Right lobe of liver (tissue), 4 donors: ENCODE measurements at regions not wholly inside any gene's neighbourhood (a gene's known extent, or its start where the extent isn't known, plus 50 kb on each side); places are given as distances from the start of the nearest gene placed in this dataset.

Experiments used
- POLR2A ChIP-seq: fragments of 450-650 bp; IDR thresholded peaks from one replicate; pipeline ENCODE4 v1.6.1; 2017; ENCODE audit warnings: antibody characterized with exemption, mild to moderate bottlenecking
- TF ChIP-seq, protein P1 (sequence below), 4 donors: fragments of 200-600 bp in 3 of 4; fragments of 450-650 bp in 1 of 4; IDR thresholded peaks; one replicate each; pipeline versions ENCODE4 v1.5.1 to v1.8.0; 2016 to 2022; ENCODE audit warnings: antibody characterized with exemption in 4 of 4, mild to moderate bottlenecking in 2 of 4
- donor health status: DM: no; HTN: no; CAD: no.
- donor health status: DM: no; HTN: no; CAD: no.
- donor health status: DM: no; HTN: yes; CAD: no.

DNA sequence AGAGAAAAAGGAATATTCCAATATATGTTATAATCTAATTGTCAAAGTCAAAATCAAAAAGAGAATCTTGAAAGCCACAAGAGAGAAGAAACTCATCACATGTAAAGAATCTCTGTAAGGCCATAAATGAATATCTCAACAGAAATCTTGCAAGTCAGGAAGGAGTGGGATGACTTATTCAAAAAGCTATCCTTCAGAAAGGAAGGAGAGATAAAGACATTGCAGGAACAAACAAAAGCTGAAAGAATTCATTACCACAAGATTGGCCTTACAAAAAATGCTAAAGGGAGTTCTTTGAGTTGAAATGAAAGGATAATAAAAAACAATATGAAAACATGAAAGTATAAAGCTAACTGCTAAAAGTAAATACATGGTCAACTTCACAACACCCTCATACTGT lies 286.8 kb downstream of the LRIG3 start:
- TF ChIP-seq, protein P1, sequence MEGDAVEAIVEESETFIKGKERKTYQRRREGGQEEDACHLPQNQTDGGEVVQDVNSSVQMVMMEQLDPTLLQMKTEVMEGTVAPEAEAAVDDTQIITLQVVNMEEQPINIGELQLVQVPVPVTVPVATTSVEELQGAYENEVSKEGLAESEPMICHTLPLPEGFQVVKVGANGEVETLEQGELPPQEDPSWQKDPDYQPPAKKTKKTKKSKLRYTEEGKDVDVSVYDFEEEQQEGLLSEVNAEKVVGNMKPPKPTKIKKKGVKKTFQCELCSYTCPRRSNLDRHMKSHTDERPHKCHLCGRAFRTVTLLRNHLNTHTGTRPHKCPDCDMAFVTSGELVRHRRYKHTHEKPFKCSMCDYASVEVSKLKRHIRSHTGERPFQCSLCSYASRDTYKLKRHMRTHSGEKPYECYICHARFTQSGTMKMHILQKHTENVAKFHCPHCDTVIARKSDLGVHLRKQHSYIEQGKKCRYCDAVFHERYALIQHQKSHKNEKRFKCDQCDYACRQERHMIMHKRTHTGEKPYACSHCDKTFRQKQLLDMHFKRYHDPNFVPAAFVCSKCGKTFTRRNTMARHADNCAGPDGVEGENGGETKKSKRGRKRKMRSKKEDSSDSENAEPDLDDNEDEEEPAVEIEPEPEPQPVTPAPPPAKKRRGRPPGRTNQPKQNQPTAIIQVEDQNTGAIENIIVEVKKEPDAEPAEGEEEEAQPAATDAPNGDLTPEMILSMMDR (IDR thresholded peaks at IDR 0.05) = no peak
- TF ChIP-seq POLR2A = no peak
